Prostate gland (tissue), 2 donors: ENCODE measurements at regions not wholly inside any gene's neighbourhood (a gene's known extent, or its start where the extent isn't known, plus 50 kb on each side); places are given as distances from the start of the nearest gene placed in this dataset.

Experiments used
- POLR2A ChIP-seq: fragments of 450-650 bp; IDR thresholded peaks from one replicate; pipeline ENCODE4 v1.6.1; 2016; ENCODE audit warnings: antibody characterized with exemption, mild to moderate bottlenecking
- TF ChIP-seq, protein P1 (sequence below), 4 experiments: fragments of 200-600 bp in 2 of 4; fragments of 450-650 bp in 2 of 4; sonication (generic) in 2 of 4; IDR thresholded peaks; 1 replicate in 3 of 4; 2 replicates in 1 of 4; pipeline ENCODE4 v1.5.1; 2016 to 2019; ENCODE audit warnings: antibody characterized with exemption in 4 of 4, mild to moderate bottlenecking in 2 of 4, moderate library complexity in 2 of 4

DNA sequence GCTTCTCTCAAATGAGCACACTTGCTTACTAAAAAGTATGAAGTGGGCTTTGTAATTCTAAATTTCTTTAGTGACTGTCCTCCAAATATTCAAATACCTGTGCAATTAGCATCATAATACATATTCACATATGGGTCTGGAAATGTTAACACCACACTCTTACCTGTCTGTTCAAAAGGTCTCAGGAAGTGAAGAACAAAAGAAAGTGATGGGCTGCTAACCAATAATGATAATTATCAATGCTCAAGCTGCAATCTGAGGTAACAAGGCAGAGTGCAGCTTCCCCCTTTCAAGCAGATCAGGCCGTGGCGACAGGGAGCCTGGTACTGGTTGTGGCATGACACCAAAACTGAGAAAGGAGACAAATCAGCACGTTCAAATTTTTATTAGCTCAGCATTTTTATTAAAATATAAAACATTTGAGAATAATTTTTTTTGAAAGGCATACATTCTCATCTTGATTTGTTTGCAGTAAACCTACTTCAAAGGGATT is 1044.7 kb upstream of the EPHA7 start:
- TF ChIP-seq, protein P1, sequence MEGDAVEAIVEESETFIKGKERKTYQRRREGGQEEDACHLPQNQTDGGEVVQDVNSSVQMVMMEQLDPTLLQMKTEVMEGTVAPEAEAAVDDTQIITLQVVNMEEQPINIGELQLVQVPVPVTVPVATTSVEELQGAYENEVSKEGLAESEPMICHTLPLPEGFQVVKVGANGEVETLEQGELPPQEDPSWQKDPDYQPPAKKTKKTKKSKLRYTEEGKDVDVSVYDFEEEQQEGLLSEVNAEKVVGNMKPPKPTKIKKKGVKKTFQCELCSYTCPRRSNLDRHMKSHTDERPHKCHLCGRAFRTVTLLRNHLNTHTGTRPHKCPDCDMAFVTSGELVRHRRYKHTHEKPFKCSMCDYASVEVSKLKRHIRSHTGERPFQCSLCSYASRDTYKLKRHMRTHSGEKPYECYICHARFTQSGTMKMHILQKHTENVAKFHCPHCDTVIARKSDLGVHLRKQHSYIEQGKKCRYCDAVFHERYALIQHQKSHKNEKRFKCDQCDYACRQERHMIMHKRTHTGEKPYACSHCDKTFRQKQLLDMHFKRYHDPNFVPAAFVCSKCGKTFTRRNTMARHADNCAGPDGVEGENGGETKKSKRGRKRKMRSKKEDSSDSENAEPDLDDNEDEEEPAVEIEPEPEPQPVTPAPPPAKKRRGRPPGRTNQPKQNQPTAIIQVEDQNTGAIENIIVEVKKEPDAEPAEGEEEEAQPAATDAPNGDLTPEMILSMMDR (IDR thresholded peaks at IDR 0.05), result no peak
- no peak for TF ChIP-seq POLR2A
